Spleen (tissue), 11 donors: ENCODE measurements at regions not wholly inside any gene's neighbourhood (a gene's known extent, or its start where the extent isn't known, plus 50 kb on each side); places are given as distances from the start of the nearest gene placed in this dataset.

ENCODE experiments used
- DNase-seq: peaks from one replicate; pipeline ENCODE4 v3.0.0-alpha.2; 2020
- H3K27ac ChIP-seq, 8 donors: fragments of 200-600 bp; sonication (generic) in 7 of 8; 1 replicate in 4 of 8; 2 replicates in 4 of 8; pipeline versions ENCODE4 v1.5.0 to v1.8.0; 2016 to 2021; ENCODE audit warnings: inconsistent platforms in 4 of 8, mild to moderate bottlenecking in 4 of 8, moderate library complexity in 1 of 8
- H3K27me3 ChIP-seq, 7 donors: fragments of 200-600 bp; sonication (generic) in 6 of 7; replicated peaks in 1 of 7; 1 replicate in 4 of 7; 2 replicates in 3 of 7; pipeline versions ENCODE4 v1.5.0 to v1.8.0; 2016 to 2021; ENCODE audit warnings: inconsistent platforms in 3 of 7, mild to moderate bottlenecking in 1 of 7
- H3K36me3 ChIP-seq, 6 donors: fragments of 200-600 bp; sonication (generic) in 5 of 6; 1 replicate in 4 of 6; 2 replicates in 2 of 6; pipeline versions ENCODE4 v1.5.0 to v1.8.0; 2016 to 2021; ENCODE audit warnings: inconsistent platforms in 2 of 6
- H3K4me1 ChIP-seq, 6 donors: fragments of 200-600 bp; sonication (generic) in 5 of 6; 1 replicate in 3 of 6; 2 replicates in 3 of 6; pipeline versions ENCODE4 v1.5.0 to v1.8.0; 2016 to 2021; ENCODE audit warnings: inconsistent platforms in 3 of 6
- H3K4me3 ChIP-seq, 8 donors: fragments of 200-600 bp; sonication (generic) in 7 of 8; 1 replicate in 4 of 8; 2 replicates in 4 of 8; pipeline versions ENCODE4 v1.5.0 to v1.8.0; 2016 to 2021; ENCODE audit warnings: inconsistent platforms in 4 of 8, mild to moderate bottlenecking in 4 of 8, moderate library complexity in 2 of 8
- H3K9me3 ChIP-seq, 8 donors: fragments of 200-600 bp; sonication (generic) in 7 of 8; 1 replicate in 4 of 8; 2 replicates in 4 of 8; pipeline versions ENCODE4 v1.5.0 to v1.8.0; 2016 to 2021; ENCODE audit warnings: inconsistent platforms in 4 of 8
- POLR2A ChIP-seq, 3 donors: fragments of 450-650 bp; IDR thresholded peaks; one replicate each; pipeline ENCODE4 v1.5.1; 2017; ENCODE audit warnings: antibody characterized with exemption in 3 of 3, mild to moderate bottlenecking in 1 of 3
- POLR2AphosphoS5 ChIP-seq, 3 donors: sonication (generic); formaldehyde crosslinking; IDR thresholded peaks; one replicate each; pipeline ENCODE4 v1.5.1; 2017; ENCODE audit warnings: antibody characterized with exemption in 3 of 3
- WGBS, 5 donors: extraction: QIAGEN DNeasy Blood & Tissue Kit in 3 of 5; methylation state at CpG; one replicate each; pipeline versions ENCODE4 v1.1.5 to v1.1.7; 2013 to 2018; 5-methylcytosine and 5-hydroxymethylcytosine counted together
- intact Hi-C: fragments of 100-400 bp; cut with DNase I; formaldehyde crosslinking; loops from one replicate; pipeline ENCODE4 v1.15.0; 2023; ENCODE audit warnings: low total_unique reads
- TF ChIP-seq, protein P1 (sequence below), 11 experiments: fragments of 200-600 bp in 7 of 11; fragments of 450-650 bp in 4 of 11; sonication (generic) in 4 of 11; IDR thresholded peaks in 8 of 11; conservative IDR thresholded peaks in 3 of 11; 1 replicate in 7 of 11; 2 replicates in 4 of 11; pipeline versions ENCODE4 v1.4.0 to v1.8.0; 2016 to 2021; ENCODE audit warnings: antibody characterized with exemption in 11 of 11, inconsistent platforms in 4 of 11, mild to moderate bottlenecking in 1 of 11
- donor health status: healthy with polysubstance abuse.
- donor health status: DM: no; HTN: no; CAD: no; lungs with moderate emphysema.
- donor health status: DM: no; HTN: no; CAD: no.
- donor health status: Bipolar disorder and iron deficiency.
- donor health status: healthy.
- donor health status: DM: no; HTN: no; CAD: no.
- donor health status: DM: yes; HTN: yes; CAD: no.

GRCh38 chr2:189254268-189254883, 74.8 kb upstream of the COL5A2 start:
- H3K4me1 ChIP-seq, result no peaks in the 10 kb centered on the region
- H3K4me3 ChIP-seq, result no peak overlapping the region
- DNase-seq, result no peak
- TF ChIP-seq, protein P1, sequence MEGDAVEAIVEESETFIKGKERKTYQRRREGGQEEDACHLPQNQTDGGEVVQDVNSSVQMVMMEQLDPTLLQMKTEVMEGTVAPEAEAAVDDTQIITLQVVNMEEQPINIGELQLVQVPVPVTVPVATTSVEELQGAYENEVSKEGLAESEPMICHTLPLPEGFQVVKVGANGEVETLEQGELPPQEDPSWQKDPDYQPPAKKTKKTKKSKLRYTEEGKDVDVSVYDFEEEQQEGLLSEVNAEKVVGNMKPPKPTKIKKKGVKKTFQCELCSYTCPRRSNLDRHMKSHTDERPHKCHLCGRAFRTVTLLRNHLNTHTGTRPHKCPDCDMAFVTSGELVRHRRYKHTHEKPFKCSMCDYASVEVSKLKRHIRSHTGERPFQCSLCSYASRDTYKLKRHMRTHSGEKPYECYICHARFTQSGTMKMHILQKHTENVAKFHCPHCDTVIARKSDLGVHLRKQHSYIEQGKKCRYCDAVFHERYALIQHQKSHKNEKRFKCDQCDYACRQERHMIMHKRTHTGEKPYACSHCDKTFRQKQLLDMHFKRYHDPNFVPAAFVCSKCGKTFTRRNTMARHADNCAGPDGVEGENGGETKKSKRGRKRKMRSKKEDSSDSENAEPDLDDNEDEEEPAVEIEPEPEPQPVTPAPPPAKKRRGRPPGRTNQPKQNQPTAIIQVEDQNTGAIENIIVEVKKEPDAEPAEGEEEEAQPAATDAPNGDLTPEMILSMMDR (IDR thresholded peaks at IDR 0.05 in 8 of 11, conservative IDR thresholded peaks at IDR 0.05 in 3 of 11), result no peak
- TF ChIP-seq POLR2AphosphoS5 (IDR thresholded peaks at IDR 0.05) (no peak), POLR2A (IDR thresholded peaks at IDR 0.05) (no peak)
- intact Hi-C loops, result no loop called here
- H3K27ac ChIP-seq, result no peak overlapping the region
- no peaks in the 10 kb centered on the region for H3K9me3 ChIP-seq
- H3K27me3 ChIP-seq, result no peaks in the 10 kb centered on the region
- WGBS, 5 donors, result 75 to 89% (median 88%) methylated on average over 4 of the region's 4 CpGs
- no peaks in the 10 kb centered on the region for H3K36me3 ChIP-seq

- Histone ChIP-seq H3K9me3 (no peaks in the 10 kb centered on the region), H3K4me1 (no peaks in the 10 kb centered on the region), H3K4me3 (no peak overlapping the region), H3K27ac (no peak overlapping the region), H3K36me3 (no peaks in the 10 kb centered on the region), H3K27me3 (no peaks in the 10 kb centered on the region)
- intact Hi-C loops, result no loop called here
- 77 to 88% (median 84%) methylated on average over 3 of the region's 3 CpGs for WGBS, 5 donors
- TF ChIP-seq POLR2AphosphoS5 (IDR thresholded peaks at IDR 0.05) (no peak), POLR2A (IDR thresholded peaks at IDR 0.05) (no peak)
- TF ChIP-seq, protein P1 (IDR thresholded peaks at IDR 0.05 in 8 of 11, conservative IDR thresholded peaks at IDR 0.05 in 3 of 11), result no peak
- no peak for DNase-seq
Measured at GRCh38 chr2:189255711-189256110, 76.2 kb upstream of the COL5A2 start.

GRCh38 chr2:189258616-189259365, 79.2 kb upstream of the COL5A2 start:
- no peak overlapping the region for H3K27ac ChIP-seq
- 83 to 93% (median 86%) methylated on average over 6 of the region's 6 CpGs for WGBS, 5 donors
- intact Hi-C loops, result no loop called here

GRCh38 chr2:189260361-189260814, 80.8 kb upstream of the COL5A2 start:
- TF ChIP-seq POLR2A (IDR thresholded peaks at IDR 0.05), result no peak
- TF ChIP-seq, protein P1 (IDR thresholded peaks at IDR 0.05 in 8 of 11, conservative IDR thresholded peaks at IDR 0.05 in 3 of 11), result no peak
- TF ChIP-seq POLR2AphosphoS5 (IDR thresholded peaks at IDR 0.05), result no peak
- H3K4me3 ChIP-seq, result no peak overlapping the region
- no peak for DNase-seq
- intact Hi-C loops, result no loop called here
- H3K27ac ChIP-seq, result no peak overlapping the region
- no peaks in the 10 kb centered on the region for H3K36me3 ChIP-seq
- H3K27me3 ChIP-seq, result no peaks in the 10 kb centered on the region
- peaks cover 0 to 4% (median 0%) of the 10 kb centered on the region in 8 donors for H3K9me3 ChIP-seq
- WGBS, 5 donors, result 66 to 88% (median 74%) methylated on average over 3 of the region's 3 CpGs
- no peaks in the 10 kb centered on the region for H3K4me1 ChIP-seq

More at GRCh38 chr2:189258616-189259365, 79.2 kb upstream of the COL5A2 start:
- H3K4me1 ChIP-seq, result no peaks in the 10 kb centered on the region
- no peak for DNase-seq
- H3K9me3 ChIP-seq, result no peaks in the 10 kb centered on the region
- TF ChIP-seq, protein P1 (IDR thresholded peaks at IDR 0.05 in 8 of 11, conservative IDR thresholded peaks at IDR 0.05 in 3 of 11), result no peak
- no peak for TF ChIP-seq POLR2AphosphoS5 (IDR thresholded peaks at IDR 0.05)
- TF ChIP-seq POLR2A (IDR thresholded peaks at IDR 0.05), result no peak
- H3K27me3 ChIP-seq, result no peaks in the 10 kb centered on the region
- no peaks in the 10 kb centered on the region for H3K36me3 ChIP-seq
- no peak overlapping the region for H3K4me3 ChIP-seq
